K562 (cell line): ENCODE measurements at regions not wholly inside any gene's neighbourhood (a gene's known extent, or its start where the extent isn't known, plus 50 kb on each side); places are given as distances from the start of the nearest gene placed in this dataset.

Experiments
- BCL6 ChIP-seq: fragments of 250-450 bp; sonication (Bioruptor Pico); IDR thresholded peaks from 2 replicates; pipeline ENCODE4 v1.4.0; 2020
- CTCF ChIP-seq, 3 experiments: IDR thresholded peaks in 2 of 3; conservative IDR thresholded peaks in 1 of 3; 2 replicates each; pipeline ENCODE4 v1.5.1; 2011 to 2012; ENCODE audit warnings: low read length in 3 of 3, mild to moderate bottlenecking in 3 of 3, control low read depth in 2 of 3, improper control_type of control experiment in 1 of 3, inconsistent platforms in 1 of 3, low read depth in 1 of 3, mixed read lengths in 1 of 3, moderate library complexity in 1 of 3; ENCODE audit not compliant: insufficient read depth in 2 of 3
- EP300 ChIP-seq: IDR thresholded peaks from 2 replicates; pipeline ENCODE4 v1.6.1; 2012; ENCODE audit warnings: low read length, improper control_type of control experiment
- FOXA1 ChIP-seq: fragments of 450-650 bp; IDR thresholded peaks from 2 replicates; pipeline ENCODE4 v1.6.1; 2016; ENCODE audit warnings: mild to moderate bottlenecking, borderline replicate concordance
- MAZ ChIP-seq, 2 experiments: fragments of 450-650 bp in 1 of 2; sonication (generic) in 1 of 2; formaldehyde crosslinking; IDR thresholded peaks in 1 of 2; conservative IDR thresholded peaks in 1 of 2; 2 replicates each; pipeline versions ENCODE4 v1.4.0 to v1.5.0; 2020; ENCODE audit warnings: mild to moderate bottlenecking in 1 of 2, missing genetic modification reagents in 1 of 2
- POLR2A ChIP-seq: fragments of 450-650 bp; conservative IDR thresholded peaks from 2 replicates; pipeline ENCODE4 v1.6.1; 2016
- TF ChIP-seq, protein P1 (sequence below): sonication (generic); formaldehyde crosslinking; IDR thresholded peaks from 2 replicates; pipeline ENCODE4 v1.9.0; 2022; ENCODE audit warnings: mild to moderate bottlenecking, missing genetic modification reagents
- TF ChIP-seq, protein P2 (sequence below): fragments of 250-450 bp; sonication (Bioruptor Pico); IDR thresholded peaks from 2 replicates; pipeline ENCODE4 v1.5.0; 2021; ENCODE audit warnings: mild to moderate bottlenecking, borderline replicate concordance
- TF ChIP-seq, protein P3 (sequence below): sonication (generic); formaldehyde crosslinking; IDR thresholded peaks from 2 replicates; pipeline ENCODE4 v1.8.0; 2022; ENCODE audit warnings: missing genetic modification reagents, mild to moderate bottlenecking, borderline replicate concordance
- TF ChIP-seq, protein P4 (sequence below), 2 experiments: fragments of 150-350 bp in 1 of 2; IDR thresholded peaks; 2 replicates each; pipeline ENCODE4 v1.6.1; 2012 to 2016; ENCODE audit warnings: low read depth in 2 of 2, low read length in 2 of 2, mild to moderate bottlenecking in 1 of 2, moderate library complexity in 1 of 2
- TF ChIP-seq, protein P5 (sequence below), 2 experiments: IDR thresholded peaks; 2 replicates each; pipeline ENCODE4 v1.6.1; 2012; ENCODE audit warnings: improper control_type of control experiment in 2 of 2, low read depth in 2 of 2, low read length in 2 of 2, borderline replicate concordance in 1 of 2
- TF ChIP-seq, protein P6 (sequence below): fragments of 250-450 bp; sonication (Bioruptor Pico); IDR thresholded peaks from 2 replicates; pipeline ENCODE4 v1.5.0; 2022; ENCODE audit warnings: mild to moderate bottlenecking

DNA sequence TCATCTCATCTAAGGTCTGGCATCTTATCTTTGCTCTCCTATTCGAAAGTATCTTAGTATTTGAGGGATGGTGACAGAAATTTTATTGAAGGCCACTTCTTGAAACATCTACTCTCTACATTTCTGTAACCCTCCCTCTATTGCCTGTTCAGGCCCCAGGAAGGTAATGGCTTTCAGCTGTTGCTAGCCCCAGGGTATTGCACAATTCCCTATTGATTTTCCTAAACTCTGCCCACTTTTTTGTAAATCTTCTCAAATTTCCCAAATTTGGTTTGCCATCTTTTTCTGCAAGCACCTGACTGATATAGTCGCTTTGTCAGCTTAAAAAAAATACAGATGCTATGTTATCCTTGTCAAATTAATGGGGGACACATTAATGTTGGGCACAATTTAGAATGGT is 242.1 kb downstream of the RAP2B start:
- TF ChIP-seq, protein P1, sequence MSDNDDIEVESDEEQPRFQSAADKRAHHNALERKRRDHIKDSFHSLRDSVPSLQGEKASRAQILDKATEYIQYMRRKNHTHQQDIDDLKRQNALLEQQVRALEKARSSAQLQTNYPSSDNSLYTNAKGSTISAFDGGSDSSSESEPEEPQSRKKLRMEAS (CRISPR knock-in tag) = no peak
- TF ChIP-seq MAZ (CRISPR knock-in tag; conservative IDR thresholded peaks at IDR 0.05 in 1 of 2, IDR thresholded peaks at IDR 0.05 in 1 of 2) (no peak), BCL6 (CRISPR knock-in tag) (no peak), EP300 (no peak), POLR2A (no peak), FOXA1 (no peak), CTCF (IDR thresholded peaks at IDR 0.05 in 2 of 3, conservative IDR thresholded peaks at IDR 0.05 in 1 of 3; ENCODE audit: insufficient read depth in 2 of 3, low read depth in 1 of 3, low read length in 3 of 3) (no peak)
- TF ChIP-seq, protein P2, sequence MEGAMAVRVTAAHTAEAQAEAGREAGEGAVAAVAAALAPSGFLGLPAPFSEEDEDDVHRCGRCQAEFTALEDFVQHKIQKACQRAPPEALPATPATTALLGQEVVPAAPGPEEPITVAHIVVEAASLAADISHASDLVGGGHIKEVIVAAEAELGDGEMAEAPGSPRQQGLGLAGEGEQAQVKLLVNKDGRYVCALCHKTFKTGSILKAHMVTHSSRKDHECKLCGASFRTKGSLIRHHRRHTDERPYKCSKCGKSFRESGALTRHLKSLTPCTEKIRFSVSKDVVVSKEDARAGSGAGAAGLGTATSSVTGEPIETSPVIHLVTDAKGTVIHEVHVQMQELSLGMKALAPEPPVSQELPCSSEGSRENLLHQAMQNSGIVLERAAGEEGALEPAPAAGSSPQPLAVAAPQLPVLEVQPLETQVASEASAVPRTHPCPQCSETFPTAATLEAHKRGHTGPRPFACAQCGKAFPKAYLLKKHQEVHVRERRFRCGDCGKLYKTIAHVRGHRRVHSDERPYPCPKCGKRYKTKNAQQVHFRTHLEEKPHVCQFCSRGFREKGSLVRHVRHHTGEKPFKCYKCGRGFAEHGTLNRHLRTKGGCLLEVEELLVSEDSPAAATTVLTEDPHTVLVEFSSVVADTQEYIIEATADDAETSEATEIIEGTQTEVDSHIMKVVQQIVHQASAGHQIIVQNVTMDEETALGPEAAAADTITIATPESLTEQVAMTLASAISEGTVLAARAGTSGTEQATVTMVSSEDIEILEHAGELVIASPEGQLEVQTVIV (CRISPR knock-in tag) = no peak
- TF ChIP-seq, protein P3, sequence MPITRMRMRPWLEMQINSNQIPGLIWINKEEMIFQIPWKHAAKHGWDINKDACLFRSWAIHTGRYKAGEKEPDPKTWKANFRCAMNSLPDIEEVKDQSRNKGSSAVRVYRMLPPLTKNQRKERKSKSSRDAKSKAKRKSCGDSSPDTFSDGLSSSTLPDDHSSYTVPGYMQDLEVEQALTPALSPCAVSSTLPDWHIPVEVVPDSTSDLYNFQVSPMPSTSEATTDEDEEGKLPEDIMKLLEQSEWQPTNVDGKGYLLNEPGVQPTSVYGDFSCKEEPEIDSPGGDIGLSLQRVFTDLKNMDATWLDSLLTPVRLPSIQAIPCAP = no peak
- TF ChIP-seq, protein P4, sequence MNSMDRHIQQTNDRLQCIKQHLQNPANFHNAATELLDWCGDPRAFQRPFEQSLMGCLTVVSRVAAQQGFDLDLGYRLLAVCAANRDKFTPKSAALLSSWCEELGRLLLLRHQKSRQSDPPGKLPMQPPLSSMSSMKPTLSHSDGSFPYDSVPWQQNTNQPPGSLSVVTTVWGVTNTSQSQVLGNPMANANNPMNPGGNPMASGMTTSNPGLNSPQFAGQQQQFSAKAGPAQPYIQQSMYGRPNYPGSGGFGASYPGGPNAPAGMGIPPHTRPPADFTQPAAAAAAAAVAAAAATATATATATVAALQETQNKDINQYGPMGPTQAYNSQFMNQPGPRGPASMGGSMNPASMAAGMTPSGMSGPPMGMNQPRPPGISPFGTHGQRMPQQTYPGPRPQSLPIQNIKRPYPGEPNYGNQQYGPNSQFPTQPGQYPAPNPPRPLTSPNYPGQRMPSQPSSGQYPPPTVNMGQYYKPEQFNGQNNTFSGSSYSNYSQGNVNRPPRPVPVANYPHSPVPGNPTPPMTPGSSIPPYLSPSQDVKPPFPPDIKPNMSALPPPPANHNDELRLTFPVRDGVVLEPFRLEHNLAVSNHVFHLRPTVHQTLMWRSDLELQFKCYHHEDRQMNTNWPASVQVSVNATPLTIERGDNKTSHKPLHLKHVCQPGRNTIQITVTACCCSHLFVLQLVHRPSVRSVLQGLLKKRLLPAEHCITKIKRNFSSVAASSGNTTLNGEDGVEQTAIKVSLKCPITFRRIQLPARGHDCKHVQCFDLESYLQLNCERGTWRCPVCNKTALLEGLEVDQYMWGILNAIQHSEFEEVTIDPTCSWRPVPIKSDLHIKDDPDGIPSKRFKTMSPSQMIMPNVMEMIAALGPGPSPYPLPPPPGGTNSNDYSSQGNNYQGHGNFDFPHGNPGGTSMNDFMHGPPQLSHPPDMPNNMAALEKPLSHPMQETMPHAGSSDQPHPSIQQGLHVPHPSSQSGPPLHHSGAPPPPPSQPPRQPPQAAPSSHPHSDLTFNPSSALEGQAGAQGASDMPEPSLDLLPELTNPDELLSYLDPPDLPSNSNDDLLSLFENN (IDR thresholded peaks at IDR 0.05; ENCODE audit: low read depth in 2 of 2, low read length in 2 of 2) = no peak
- TF ChIP-seq, protein P5, sequence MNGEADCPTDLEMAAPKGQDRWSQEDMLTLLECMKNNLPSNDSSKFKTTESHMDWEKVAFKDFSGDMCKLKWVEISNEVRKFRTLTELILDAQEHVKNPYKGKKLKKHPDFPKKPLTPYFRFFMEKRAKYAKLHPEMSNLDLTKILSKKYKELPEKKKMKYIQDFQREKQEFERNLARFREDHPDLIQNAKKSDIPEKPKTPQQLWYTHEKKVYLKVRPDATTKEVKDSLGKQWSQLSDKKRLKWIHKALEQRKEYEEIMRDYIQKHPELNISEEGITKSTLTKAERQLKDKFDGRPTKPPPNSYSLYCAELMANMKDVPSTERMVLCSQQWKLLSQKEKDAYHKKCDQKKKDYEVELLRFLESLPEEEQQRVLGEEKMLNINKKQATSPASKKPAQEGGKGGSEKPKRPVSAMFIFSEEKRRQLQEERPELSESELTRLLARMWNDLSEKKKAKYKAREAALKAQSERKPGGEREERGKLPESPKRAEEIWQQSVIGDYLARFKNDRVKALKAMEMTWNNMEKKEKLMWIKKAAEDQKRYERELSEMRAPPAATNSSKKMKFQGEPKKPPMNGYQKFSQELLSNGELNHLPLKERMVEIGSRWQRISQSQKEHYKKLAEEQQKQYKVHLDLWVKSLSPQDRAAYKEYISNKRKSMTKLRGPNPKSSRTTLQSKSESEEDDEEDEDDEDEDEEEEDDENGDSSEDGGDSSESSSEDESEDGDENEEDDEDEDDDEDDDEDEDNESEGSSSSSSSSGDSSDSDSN (IDR thresholded peaks at IDR 0.05; ENCODE audit: borderline replicate concordance in 1 of 2, low read depth in 2 of 2, low read length in 2 of 2) = no peak
- TF ChIP-seq, protein P6, sequence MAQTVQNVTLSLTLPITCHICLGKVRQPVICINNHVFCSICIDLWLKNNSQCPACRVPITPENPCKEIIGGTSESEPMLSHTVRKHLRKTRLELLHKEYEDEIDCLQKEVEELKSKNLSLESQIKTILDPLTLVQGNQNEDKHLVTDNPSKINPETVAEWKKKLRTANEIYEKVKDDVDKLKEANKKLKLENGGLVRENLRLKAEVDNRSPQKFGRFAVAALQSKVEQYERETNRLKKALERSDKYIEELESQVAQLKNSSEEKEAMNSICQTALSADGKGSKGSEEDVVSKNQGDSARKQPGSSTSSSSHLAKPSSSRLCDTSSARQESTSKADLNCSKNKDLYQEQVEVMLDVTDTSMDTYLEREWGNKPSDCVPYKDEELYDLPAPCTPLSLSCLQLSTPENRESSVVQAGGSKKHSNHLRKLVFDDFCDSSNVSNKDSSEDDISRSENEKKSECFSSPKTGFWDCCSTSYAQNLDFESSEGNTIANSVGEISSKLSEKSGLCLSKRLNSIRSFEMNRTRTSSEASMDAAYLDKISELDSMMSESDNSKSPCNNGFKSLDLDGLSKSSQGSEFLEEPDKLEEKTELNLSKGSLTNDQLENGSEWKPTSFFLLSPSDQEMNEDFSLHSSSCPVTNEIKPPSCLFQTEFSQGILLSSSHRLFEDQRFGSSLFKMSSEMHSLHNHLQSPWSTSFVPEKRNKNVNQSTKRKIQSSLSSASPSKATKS (CRISPR knock-in tag) = no peak
